ENCODE measurements at regions not wholly inside any gene's neighbourhood (a gene's known extent, or its start where the extent isn't known, plus 50 kb on each side); places are given as distances from the start of the nearest gene placed in this dataset.

DNA sequence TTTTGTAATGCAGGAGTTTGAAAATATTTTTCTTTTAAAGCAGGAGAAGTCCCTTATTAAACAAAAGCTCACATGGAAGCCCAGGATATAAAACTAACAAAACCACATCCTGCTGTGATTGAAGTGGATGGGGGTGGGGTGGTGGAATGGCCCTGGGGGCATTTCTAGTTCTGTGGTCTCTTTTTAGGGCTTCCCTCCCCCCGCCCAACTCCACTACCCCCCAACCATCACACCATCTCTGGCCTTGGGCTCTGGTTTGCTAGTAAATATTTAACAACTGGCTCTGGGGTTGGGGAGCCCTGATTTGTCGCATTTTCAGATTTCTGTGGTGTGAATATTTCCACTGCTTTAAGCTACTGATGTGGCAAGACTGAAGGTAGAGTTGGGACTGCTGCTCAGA, 279.6 kb upstream of the PLET1 start:
- DNase-seq (ENCODE audit: low spot score) = no peak

GRCh38 chr11:112541140-112542046, 280.7 kb upstream of the PLET1 start:
- no peak for DNase-seq (ENCODE audit: low spot score)

- DNase-seq (ENCODE audit: low spot score) = no peak
Observed at GRCh38 chr11:112542479-112542878, 281.8 kb upstream of the PLET1 start.

DNA sequence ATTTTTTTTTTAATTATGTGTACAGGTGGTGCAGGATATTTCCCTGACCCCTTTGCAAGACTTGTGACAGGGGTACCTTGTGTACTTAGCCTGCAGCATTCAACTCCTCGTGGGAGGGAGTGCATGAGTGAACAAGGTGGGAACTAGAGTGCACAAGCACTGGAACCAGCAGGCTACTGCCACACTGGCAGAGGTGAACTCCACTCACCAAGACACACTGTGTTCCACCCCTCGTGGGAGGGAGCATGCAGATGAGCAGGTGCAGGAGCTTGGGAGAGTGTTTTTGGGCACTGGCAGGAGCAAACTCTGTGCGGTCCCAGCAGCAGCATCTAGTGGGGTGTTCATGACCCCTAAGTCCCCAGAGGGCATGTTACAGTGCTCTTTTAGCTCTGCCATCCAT, 282.7 kb upstream of the PLET1 start:
- no peak for DNase-seq (ENCODE audit: low spot score)

DNA sequence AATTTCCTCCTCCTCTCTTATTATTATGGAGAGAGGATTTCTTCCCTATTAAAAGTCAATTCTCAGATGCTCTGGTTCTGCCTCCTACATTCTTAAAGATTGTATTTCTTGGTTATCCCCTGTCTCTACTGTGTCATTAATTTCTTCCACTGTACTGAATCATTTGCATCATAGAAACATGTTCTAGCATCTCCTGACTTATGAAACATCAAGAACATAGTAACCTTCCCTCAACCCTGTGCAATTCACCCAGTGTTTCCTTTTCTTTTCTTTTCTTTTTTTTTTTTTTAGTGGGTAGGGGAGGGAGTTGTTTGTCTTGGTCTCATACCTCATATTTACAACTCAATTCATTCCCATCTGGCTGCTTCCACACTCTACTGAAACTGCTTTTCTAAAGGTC, 288.0 kb upstream of the PLET1 start:
- DNase-seq (ENCODE audit: low spot score) = no peak

DNA sequence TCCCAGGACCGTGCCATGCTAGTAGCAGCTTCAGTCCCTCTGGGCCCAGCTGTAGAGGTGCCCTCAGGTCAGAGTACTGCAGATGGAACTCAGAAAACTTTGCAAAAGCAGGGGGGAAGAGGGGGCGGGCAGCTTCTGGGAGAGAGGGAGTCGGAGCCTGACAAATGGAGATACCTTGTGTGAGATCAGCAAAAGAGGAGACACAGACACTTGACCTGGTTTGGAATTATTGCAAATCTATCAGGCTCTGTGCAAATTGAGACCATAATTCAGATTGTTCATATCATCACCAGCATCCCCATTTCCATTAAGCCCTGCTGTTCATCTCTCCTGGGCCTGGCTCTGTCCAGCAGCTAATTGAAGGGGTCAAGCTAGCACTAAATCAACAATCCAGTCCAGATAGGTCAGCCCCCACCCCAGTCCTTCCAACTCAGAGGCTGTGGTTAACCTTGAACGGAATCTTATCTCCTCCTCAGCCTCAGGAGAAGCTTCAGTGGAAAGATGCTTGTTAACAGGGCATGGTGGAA, 292.6 kb upstream of the PLET1 start:
- DNase-seq (ENCODE audit: low spot score) = no peak

DNA sequence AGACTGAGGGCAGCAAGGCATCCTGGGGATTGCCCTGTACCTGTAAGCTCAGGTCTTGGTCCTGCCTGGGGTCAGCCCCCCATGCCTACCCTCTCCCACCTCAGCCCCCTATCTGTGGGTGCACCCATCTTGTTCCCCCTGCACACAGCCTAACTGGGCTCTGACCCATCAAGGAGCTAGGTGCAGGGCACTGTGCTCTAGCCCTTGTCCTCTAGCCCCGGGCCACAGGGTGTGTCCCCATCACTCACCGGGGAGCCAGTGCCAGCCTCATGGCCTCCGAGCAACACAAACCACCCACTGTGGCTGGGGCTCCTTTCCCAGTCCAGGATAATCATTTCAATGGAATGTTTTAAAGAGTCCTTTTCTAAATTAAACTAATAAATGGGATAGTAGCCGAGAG, 293.9 kb upstream of the PLET1 start:
- no peak for DNase-seq (ENCODE audit: low spot score)

DNA sequence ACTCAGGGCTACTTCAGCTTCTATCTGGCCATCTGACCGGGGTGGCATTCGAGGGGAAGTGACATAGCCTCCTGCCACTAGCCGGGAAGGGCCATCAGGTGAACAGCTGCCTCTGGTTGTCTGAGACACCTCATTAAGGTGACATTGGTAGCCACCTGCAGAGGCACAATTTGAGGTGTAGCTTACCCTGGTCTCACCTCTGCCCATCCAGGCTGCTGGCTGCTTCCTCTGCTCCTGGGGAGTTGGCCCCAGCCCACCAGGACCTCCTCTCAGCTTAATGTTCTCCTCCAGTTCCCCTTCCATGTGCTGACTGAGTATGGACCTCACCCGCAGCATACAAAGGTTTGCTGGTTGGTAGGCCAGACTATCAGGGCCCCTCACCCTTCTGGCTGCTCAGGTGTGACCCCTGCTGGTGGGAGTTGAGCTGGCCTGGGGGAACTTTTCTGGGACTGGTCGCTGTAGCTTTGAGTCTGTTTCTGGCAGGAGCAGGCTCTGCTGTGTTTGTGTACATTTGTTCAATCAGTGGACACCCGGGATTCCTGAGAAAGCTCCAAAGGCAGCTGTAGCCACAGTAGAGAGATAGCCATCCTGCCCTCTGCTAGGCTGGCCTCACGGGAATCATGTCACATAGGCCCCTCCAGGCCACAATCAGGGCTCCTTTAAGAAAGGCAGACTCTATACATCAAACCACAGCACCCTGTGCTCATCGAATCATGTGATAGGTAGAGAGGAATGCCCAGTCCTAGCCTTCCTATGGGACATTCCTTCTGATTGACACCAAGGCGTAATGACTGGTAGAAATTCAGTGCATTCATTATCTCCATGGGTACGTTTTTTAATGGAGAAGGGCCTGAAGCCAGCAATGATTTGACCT, 295.1 kb upstream of the PLET1 start:
- peak; percentile 54 for DNase-seq (ENCODE audit: low spot score)

GRCh38 chr11:112558691-112559090, 298.0 kb upstream of the PLET1 start:
- no peak for DNase-seq (ENCODE audit: low spot score)

DNA sequence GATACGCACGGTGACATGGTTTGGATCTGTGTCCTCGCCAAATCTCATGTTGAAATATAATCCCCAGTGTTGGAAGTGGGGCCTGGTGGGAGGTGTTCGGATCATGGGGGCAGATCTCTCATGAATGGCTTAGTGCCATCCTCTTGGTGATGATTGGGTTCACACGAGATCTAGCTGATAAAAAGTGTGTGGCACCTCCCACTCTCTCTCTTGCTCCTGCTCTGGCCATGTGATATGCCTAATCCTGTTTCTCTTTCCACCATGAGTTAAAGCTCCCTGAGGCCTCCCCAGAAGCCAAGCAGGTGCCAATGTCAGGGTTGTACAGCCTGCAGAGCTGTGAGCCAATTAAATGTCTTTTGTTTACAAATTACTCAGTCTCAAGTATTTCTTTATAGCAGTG, 303.1 kb upstream of the PLET1 start:
- DNase-seq (ENCODE audit: low spot score) = no peak

DNA sequence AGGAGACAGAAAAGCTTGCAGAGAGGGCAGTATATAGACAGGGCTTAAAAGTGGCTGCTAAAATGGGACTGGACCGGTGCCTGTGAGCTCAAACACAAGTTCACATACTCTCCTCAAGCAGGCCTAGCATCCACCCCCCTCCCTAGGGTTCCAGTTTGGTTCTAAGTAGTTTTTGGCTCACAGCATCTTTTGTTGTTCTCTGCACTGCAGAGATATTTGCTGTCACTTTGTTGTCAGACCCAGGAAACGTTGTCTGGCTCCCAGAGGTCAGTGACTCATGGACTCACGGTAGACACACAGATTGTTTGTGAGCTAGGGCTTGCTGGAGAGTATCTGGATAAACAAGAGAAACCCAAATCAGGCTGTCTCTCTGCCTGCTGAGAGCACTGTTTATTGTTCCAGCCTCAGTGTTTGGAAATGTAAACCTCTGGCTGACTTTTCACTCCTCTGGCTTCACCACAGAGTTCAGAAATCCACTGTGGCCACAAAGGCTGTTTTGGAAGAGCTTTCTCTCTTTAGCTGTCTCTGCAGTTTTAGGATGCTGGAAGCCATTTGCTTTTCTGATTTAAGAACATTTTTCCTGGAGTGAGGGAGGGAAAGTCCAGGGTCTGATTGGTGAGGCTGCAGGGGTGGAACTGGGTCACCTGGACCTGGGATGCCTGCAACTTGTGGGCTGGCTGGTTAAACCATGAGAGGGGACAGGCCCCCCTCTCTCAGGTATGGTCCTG, 303.7 kb upstream of the PLET1 start:
- DNase-seq (ENCODE audit: low spot score) = no peak

GRCh38 chr11:112565551-112565950, 304.9 kb upstream of the PLET1 start:
- DNase-seq (ENCODE audit: low spot score) = no peak

DNA sequence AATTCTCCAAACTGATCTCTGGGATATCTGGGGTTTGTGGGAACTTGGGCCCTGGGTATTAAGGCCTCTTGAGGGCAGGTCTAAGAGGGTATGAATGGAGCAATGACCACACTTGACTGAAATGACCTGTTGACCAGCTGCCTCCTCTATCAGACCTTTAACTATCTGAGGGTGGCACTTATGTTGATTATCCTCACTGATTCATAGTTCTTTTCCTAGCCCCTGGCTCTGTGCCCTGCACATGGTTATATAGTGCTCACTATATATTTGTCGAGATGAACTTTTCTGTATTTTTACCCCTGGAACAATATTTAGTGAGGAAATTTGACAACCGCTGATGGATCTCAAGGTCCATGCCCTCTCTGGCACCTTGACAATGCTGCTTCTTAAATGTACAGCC, 305.5 kb upstream of the PLET1 start:
- no peak for DNase-seq (ENCODE audit: low spot score)

GRCh38 chr11:112570333-112570732, 309.7 kb upstream of the PLET1 start:
- DNase-seq (ENCODE audit: low spot score) = no peak

- DNase-seq (ENCODE audit: low spot score) = no peak
Observed at GRCh38 chr11:112579282-112579681, 318.6 kb upstream of the PLET1 start.

- no peak for DNase-seq (ENCODE audit: low spot score)
Observed at GRCh38 chr11:112580864-112581263, 320.2 kb upstream of the PLET1 start.

DNA sequence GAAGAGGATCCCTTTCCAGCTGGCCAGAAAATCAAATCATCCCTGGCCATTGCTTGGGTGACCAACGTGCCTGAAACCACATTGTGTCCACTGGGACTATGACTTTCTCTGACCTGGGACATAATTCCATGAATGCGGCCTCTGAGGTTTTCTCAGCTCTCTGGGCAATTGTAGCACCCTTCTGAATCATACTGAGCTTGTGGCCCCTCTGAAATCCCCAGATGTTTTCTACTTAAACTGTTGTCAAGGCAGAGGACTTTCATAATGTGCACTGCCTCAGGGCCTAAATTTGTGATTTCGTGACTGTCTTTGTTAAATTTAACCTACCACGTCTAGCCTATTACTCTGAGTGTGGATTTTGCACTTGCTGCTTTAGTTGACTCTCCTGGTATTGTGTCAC, 321.1 kb upstream of the PLET1 start:
- no peak for DNase-seq (ENCODE audit: low spot score)

DNA sequence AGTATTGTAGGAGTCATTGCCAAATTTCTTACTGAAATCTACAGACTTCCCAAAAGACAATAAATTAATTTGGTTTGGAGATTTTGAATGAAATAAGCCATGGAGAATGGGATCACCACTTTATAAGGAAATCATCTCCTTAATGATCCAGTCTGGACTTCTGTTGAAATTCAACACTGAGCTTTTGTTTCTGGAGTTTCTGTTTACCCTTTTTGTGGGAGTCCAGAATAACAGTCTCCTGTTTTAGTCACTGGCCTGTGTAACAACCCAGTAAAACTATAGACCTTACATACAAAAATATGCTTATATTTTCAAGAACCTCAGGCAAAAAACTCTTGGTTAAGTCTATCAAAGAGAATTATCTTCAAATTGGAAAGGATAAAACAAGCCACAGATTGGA, 321.7 kb upstream of the PLET1 start:
- no peak for DNase-seq (ENCODE audit: low spot score)

DNA sequence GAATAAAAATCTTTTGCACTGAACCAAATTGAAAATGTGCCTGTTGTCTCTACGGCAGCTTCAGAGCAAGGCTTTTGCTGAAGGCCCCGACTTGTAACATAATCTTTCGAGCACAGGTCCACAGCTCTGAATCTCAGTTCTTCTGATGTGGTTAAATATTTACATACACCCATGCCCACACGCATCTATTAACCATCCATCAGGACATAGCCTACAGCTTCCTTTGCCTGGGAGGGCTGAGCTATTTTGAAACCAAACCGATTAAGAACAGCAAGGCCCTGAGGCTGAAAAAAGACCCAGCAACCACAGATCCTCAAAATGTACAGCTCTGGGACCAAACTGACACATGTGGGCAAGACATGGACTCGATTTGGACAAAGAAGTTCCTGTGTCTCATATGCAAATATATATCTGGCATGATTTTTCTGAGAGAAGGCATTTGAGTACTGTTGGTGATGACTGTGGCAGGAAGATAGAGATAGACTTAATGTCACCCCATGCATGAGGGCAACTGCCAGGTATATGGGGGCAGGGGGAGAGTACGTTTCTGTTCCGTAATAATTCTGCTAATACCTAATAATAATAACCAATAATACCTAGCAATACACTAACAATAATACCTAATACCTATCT, 322.7 kb upstream of the PLET1 start:
- DNase-seq (ENCODE audit: low spot score) = peak; percentile 27

DNA sequence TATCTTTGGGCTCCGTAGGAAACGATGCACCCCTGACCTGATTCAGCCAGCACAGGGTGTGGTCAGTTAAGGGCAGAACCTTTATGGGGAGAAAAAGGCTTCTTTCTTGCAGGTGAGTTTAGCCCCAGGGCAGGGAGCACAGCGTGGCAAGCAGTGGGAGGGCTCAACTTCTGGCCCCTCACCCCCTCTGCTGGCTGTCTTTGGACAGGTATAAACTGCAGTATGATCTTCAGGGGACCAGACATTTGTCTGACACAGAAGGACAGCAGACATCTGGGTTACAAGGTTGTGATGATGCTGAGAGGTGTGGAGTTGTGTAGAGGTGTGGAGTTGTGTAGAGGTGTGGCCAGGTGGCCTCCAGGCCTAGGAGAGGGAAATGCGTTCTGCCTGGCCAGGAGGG, 324.0 kb upstream of the PLET1 start:
- no peak for DNase-seq (ENCODE audit: low spot score)

DNA sequence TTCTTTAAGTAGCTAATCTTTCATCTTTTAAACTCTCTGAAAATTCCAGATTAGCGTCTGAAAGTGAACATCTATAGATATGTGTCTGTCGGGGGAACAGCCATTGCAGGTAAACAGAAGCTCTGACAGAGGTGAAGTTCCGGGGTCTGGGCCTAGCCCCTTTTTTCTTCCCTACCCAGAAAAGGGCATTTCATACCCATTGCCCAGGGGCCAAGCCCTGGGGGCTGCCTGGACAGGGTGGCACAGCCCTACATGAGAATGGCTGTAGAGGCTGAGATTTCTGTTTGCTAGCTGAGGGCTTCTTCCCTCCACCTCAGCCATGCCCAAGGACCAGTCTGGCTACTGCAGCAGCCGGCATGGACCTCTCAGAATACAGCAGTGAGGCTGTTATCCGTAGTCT, 327.0 kb upstream of the PLET1 start:
- no peak for DNase-seq (ENCODE audit: low spot score)

DNA sequence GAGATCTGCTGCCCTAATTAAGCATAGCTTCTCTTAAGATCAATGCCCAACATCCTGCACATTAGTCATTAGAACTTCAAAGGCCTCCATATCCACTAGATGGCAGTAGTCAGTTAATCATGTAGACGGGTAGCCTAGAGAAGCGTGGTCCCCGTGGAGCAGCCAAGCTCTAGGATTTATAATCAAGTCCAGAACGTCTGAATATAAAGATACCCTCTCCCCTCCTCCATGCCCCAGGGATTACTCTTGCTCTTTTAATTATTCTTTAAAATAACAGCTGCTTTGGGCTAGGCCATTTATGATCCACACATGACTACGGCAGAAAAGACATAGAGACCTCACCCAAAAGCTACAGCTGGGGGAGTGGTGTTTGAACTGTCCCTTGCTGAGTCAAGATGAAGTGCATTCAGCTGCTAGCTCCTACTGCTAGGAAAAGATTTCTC, 327.6 kb upstream of the PLET1 start:
- peak; percentile 82 for DNase-seq (ENCODE audit: low spot score)

Measured in activated CD4-positive, alpha-beta T cell treated with anti-CD3 and anti-CD28 coated beads, Interleukin-2, Interleukin-4, amounts not matched to agents 100 ng/mL and 50 ng/mL, durations not matched to agents 16 hours and 8 hours (primary cell).